NCI-H2227 (cell line): ENCODE measurements at regions not wholly inside any gene's neighbourhood (a gene's known extent, or its start where the extent isn't known, plus 50 kb on each side); places are given as distances from the start of the nearest gene placed in this dataset.

Source experiments
- DNase-seq: peaks from one replicate; lab custom pipeline; 2025; ENCODE audit not compliant: unreplicated experiment; lab: John Stamatoyannopoulos, UW

DNA sequence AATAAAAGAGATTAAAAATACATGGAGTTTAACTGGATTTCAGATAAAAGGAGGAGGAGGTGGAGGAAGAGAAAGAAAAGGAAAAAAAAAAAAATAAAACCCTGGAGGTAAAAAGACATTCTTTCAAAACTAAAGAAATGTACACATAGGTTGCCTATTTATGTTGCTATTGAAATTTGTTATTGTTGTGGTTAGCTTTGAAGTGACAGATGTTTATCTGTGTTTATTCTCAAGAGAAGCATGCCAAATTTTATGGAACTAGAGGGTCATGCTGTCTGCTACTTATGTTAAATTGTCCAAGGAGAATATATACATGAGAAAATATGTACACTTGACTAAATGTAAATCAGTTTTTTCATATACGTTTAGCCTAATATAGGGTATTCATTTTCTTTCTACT, 653.2 kb downstream of the DCDC2C start:
- no peak for DNase-seq

GRCh38 chr2:4357121-4357520, 653.7 kb downstream of the DCDC2C start:
- DNase-seq: no peak

DNA sequence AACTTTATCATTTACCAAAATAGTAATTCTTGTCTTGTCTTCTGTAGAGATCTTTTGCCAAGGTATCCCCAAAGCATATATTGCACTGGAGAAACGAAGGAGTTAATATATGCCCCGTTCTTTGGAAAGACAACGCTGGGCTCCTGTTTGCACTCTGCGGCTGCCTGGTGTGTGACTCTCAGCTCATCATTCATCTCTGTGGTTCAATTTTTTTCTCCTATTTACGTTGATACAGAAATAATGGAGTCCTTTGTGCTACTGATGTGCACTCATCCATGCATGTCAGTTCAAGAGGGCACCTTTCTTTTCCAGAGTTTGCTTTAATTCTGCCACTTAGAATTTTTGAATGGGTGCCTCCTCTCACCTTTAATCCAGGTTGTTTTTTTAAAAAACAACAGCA, 655.5 kb downstream of the DCDC2C start:
- peak; percentile 22 for DNase-seq

DNA sequence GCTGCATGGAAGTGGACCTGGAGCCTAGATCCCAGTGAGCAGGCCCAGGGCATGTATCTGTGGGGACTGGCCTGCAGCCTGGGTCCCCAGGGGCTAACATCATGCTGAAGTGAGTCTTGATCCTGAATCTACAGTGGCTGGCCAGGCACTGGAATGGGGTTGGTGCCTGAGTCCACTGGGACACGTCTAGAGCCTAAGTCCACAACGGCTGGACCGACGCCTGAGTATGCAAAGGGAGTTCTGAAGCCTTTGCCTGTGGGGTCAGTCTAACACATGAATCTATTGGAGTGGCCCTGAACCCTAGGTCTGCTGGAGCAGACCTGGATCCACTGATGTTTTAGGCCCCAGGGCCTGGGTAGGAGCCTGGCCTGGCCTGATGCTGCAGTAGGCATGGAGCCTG, 665.5 kb downstream of the DCDC2C start:
- no peak for DNase-seq

GRCh38 chr2:4369826-4370419, 666.5 kb downstream of the DCDC2C start:
- no peak for DNase-seq

DNA sequence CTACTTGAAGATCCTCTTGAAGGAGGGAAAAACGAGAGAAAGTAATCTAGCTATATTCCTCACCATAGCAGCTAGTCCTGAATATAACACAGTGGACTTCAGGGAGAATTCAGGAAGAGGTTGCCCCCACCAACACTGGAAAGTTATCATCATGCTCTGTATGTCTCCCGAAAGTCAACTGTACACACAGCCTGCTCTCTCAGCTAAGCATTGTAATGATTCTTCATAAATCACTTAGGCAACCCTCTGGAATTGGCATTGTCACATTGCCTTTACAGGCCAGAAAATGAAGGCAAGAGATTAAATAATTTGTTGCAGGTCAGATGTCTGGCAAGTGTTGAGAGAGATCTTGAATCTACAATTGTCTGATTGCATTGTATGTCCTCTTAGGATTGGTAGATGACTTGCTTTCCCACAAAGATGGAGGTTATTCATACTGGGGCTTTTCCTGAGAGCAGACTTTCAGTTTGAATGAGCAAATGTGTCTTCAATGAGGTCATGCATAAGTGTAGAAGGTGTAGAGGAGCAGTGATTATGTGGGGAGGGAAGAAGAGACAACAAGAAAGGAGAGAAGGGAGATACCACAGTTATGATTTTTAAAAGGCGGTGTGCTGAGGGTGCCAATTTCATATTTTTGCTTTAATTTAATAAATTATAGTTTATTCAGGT, 667.2 kb downstream of the DCDC2C start:
- peak; percentile 62 for DNase-seq

GRCh38 chr2:4381049-4381448, 677.7 kb downstream of the DCDC2C start:
- DNase-seq: no peak

GRCh38 chr2:4381773-4382172, 678.4 kb downstream of the DCDC2C start:
- peak; percentile 19 for DNase-seq

- DNase-seq: no peak
Measured at GRCh38 chr2:4391013-4391412, 687.6 kb downstream of the DCDC2C start.

DNA sequence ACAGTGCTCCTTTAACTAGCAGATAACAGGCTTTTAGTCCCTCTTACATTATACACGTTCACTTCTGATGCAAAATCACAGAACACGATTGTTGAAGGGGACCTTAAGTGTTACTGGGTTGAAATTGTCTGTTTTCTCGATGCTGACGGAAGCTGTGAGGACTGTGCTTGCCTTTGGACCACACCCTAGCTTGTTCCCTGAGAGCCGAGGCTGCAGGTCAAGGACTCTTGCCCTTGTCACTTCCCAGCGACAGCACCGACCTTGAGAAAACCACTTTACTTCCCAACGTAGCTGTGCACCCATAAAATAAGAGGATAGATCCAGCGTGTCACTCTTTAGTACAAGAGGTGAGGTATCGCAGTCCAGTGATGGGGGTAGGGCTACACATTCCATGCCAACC, 701.0 kb downstream of the DCDC2C start:
- peak; percentile 12 for DNase-seq

GRCh38 chr2:4408321-4408720, 704.9 kb downstream of the DCDC2C start:
- peak; percentile 57 for DNase-seq

DNA sequence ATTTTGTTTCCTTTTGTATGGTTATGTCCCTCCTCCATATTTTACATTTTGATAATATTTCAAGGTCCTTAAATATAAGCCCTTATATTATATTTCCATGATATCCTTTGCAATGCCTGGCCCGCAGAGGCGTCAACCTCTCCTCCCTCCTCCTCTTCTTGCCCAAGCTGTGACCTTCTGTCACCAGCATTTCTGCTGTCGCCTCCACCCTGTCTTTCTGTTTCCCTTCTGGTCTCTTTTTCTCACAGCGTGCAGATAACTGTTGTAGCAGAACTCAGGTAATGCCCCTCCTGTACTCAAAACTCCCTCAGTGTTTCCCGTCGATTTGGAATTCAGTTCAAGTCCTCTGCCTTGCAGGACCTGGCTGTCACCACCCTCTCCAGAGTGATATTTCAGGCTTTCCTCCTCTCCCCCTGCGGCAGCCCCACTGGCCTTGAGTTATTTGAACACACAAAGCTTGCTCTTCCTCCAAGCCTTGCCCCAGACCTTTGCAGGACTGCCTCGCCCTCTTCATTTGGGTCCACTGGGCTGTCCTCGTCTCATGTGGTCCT, 709.3 kb downstream of the DCDC2C start:
- no peak for DNase-seq

DNA sequence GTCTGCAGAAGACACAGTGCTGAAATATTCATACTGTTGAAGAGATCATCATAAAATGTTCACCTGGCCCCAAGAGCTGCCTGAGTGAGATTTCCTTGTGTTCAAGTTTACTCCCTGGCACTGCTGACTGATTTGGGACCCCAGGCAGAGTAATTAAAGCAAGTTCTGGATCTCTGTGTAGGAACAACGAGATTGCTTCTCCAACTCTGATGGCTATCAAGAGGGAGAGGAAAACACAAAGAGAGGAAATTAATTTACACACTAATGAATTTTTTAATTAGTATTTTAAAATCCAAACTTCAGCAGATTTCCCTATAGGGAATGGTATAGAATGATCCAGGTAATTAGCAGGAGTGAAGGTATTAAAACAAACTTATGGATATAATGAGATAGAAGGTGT, 711.8 kb downstream of the DCDC2C start:
- no peak for DNase-seq

GRCh38 chr2:4415810-4416413, 712.5 kb downstream of the DCDC2C start:
- no peak for DNase-seq

- DNase-seq: no peak
Measured at GRCh38 chr2:4416431-4416830, 713.1 kb downstream of the DCDC2C start.

DNA sequence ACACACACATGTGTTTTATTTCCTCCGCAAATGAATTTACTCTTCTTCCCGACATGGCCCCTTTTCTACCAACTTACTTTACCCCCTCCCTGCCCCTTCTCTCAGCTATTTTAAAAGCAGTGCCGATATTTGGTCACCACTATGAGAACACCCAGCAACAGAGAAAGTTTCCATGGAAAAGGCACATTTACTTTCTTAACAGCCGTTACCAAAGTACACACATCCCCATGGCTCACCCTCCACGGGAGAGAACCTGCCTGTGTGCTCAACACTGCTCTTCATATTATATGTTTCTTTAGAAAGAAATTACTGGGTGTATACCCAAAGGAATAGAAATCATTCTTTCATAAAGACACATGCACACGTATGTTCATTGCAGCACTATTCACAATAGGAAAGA, 714.4 kb downstream of the DCDC2C start:
- DNase-seq: no peak

DNA sequence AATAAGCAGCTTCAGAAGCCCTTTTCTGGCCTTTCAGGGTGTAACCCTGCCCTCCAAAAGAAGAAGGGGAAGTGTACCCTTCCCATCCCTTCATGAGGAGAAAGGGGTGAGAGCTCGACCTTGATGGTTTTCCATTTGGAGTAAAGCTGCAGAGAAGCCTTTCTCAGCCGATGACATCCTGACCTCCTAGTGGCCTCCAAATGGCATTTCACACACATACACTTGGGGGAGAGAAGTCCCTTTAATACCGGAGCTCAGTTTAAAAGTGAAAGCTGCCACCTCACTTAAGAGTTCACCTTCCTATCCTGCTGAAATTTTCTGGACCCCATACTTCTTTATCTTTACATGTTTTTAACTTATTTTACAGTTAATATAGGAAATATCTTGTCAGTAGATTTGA, 716.7 kb downstream of the DCDC2C start:
- DNase-seq: no peak

DNA sequence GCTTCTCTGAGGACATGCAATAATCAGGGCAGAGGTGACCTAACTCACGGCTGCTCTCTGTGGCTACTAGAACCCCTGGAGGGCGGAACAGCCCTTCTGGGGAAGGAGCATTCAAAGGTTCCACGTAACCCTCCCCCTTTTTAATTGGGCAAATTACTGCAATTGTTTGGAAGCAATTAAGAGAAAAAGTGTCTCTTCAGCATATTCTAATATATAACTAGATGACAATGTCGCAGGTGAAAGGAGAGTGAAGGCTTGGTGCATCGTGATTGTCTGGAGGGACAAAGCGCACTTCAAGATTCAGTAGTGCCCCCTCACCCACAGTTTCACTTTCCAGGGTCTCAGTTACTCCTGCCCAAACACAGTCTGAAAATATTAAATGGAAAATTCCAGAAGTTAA, 720.8 kb downstream of the DCDC2C start:
- DNase-seq: no peak

GRCh38 chr2:4427083-4427482, 723.7 kb downstream of the DCDC2C start:
- no peak for DNase-seq

DNA sequence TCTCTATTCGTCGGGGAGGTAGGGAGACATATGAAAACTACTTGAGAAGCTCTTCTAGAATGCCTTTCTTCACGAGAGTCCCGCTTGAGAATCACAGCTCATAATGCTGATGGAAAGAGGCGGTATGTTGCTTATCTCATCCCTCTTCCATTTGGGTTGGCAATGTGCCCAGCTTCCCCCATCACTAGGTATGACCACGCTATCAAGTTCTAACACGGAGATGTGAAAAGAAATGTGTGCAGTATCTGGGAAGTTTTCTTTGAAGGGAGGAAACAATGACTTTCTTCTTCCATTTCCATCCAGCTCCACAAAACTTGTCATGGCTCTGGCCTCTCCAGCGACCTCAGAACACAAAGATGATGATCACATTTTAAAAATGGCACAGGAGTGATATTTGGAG, 742.4 kb downstream of the DCDC2C start:
- peak; percentile 11 for DNase-seq

- DNase-seq: no peak
Measured at GRCh38 chr2:4454907-4455306, 751.5 kb downstream of the DCDC2C start.

DNA sequence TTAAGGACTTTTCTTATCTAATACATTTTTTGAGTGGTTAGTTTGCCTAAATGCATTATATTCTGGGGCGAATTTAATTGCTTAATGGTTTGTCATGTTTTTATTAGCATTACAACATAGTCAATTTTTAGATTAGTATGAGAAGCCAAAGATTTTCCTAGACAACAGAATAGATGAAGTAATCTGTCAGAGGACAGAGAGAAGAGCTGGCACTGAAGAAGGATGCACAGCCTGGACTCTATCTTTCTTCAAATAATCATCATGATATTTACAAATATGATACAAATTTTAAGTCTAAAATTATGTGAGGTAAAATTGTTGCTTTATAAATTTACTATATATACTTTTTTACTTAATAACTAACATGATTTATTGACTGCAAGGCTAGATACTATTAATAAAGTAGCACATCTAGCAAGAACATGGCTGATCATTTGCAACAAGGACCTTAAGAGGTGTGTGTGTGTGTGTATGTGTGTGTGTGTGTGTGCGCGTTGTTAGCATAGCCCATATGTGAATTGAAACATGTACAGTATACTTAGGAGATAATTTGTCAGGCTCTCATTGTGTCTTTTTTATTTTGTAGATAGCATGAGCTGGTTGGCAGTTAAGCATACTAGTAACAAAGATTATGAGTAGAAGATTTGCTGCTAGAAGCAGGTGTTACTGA, 752.2 kb downstream of the DCDC2C start:
- no peak for DNase-seq
